ENCODE measurements at regions not wholly inside any gene's neighbourhood (a gene's known extent, or its start where the extent isn't known, plus 50 kb on each side); places are given as distances from the start of the nearest gene placed in this dataset.
"Not testable (repeated sequence)": the region's sequence is repeated elsewhere in the genome, so short reads cannot be mapped to it uniquely, and the experiment has no call there.

GRCh38 chrX:50996930-50997329 is 86.4 kb downstream of the BMP15 start:
- no peak overlapping the region for H3K4me3 ChIP-seq (ENCODE audit: low read depth, low read length)
- TF ChIP-seq, protein P1, sequence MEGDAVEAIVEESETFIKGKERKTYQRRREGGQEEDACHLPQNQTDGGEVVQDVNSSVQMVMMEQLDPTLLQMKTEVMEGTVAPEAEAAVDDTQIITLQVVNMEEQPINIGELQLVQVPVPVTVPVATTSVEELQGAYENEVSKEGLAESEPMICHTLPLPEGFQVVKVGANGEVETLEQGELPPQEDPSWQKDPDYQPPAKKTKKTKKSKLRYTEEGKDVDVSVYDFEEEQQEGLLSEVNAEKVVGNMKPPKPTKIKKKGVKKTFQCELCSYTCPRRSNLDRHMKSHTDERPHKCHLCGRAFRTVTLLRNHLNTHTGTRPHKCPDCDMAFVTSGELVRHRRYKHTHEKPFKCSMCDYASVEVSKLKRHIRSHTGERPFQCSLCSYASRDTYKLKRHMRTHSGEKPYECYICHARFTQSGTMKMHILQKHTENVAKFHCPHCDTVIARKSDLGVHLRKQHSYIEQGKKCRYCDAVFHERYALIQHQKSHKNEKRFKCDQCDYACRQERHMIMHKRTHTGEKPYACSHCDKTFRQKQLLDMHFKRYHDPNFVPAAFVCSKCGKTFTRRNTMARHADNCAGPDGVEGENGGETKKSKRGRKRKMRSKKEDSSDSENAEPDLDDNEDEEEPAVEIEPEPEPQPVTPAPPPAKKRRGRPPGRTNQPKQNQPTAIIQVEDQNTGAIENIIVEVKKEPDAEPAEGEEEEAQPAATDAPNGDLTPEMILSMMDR (IDR thresholded peaks at IDR 0.05; ENCODE audit: borderline replicate concordance, insufficient read depth, low read depth, low read length): no peak

- H3K4me3 ChIP-seq (ENCODE audit: low read depth, low read length): not testable (repeated sequence)
These were observed 89.8 kb downstream of the BMP15 start for GRCh38 chrX:51000384-51000783.

GRCh38 chrX:51001733-51002632 is 91.4 kb downstream of the BMP15 start:
- not testable (repeated sequence) for H3K4me3 ChIP-seq (ENCODE audit: low read depth, low read length)

DNA sequence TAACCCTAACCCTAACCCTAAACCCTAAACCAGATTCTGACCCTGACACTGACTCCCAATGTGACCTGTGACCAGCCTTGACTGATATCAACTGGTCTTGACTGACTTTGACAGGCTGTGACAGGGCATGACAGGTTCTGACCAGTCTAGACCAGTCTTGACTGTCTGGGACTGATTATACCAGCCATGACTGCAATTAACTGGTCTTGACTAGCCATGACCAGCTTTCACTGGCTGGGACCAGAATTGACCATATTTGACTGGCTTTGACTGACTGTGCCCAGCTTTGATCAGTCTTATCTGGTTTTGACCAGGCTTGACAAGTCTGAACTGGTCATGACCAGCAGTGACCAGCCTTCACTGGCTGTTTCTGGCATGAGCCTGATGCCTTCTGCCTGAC is 95.5 kb downstream of the BMP15 start:
- H3K4me3 ChIP-seq (ENCODE audit: low read depth, low read length): no peak overlapping the region
- TF ChIP-seq, protein P1 (IDR thresholded peaks at IDR 0.05; ENCODE audit: borderline replicate concordance, insufficient read depth, low read depth, low read length): no peak

GRCh38 chrX:51024106-51024696 is 113.7 kb downstream of the BMP15 start:
- no peak overlapping the region for H3K4me3 ChIP-seq (ENCODE audit: low read depth, low read length)
- TF ChIP-seq, protein P1 (IDR thresholded peaks at IDR 0.05; ENCODE audit: borderline replicate concordance, insufficient read depth, low read depth, low read length): no peak

GRCh38 chrX:51026862-51027261 is 116.3 kb downstream of the BMP15 start:
- H3K4me3 ChIP-seq (ENCODE audit: low read depth, low read length): no peak overlapping the region
- TF ChIP-seq, protein P1 (IDR thresholded peaks at IDR 0.05; ENCODE audit: borderline replicate concordance, insufficient read depth, low read depth, low read length): no peak

GRCh38 chrX:51035746-51036145 is 125.2 kb downstream of the BMP15 start:
- H3K4me3 ChIP-seq (ENCODE audit: low read depth, low read length): no peak overlapping the region
- TF ChIP-seq, protein P1 (IDR thresholded peaks at IDR 0.05; ENCODE audit: borderline replicate concordance, insufficient read depth, low read depth, low read length): no peak

DNA sequence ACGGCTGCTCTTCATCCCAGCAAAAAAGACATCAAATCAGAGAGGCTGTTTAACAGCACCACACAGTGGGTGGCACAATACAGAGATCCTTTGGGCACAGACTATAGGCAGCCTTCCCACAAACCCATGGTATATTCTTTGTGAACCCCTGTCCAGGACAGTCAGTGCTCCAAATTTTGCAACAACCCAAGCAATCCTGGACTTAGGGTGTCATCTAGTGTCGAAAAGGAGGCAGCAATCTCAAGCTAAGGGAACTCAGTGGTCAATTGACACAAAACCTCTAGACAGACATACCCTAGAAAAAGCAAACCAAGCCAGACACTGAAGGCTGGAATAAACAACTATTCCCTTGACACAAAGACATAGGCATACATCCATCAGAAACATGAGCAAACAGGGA is 137.4 kb downstream of the BMP15 start:
- no peak overlapping the region for H3K4me3 ChIP-seq (ENCODE audit: low read depth, low read length)
- TF ChIP-seq, protein P1 (IDR thresholded peaks at IDR 0.05; ENCODE audit: borderline replicate concordance, insufficient read depth, low read depth, low read length): no peak
